22Rv1 (cell line): ENCODE measurements at regions not wholly inside any gene's neighbourhood (a gene's known extent, or its start where the extent isn't known, plus 50 kb on each side); places are given as distances from the start of the nearest gene placed in this dataset.

Source experiments
- CTCF ChIP-seq: fragments of 450-650 bp; IDR thresholded peaks from 2 replicates; pipeline ENCODE4 v1.5.1; 2017; ENCODE audit warnings: mild to moderate bottlenecking
- ZFX ChIP-seq: fragments of 450-650 bp; IDR thresholded peaks from 2 replicates; pipeline ENCODE4 v1.6.1; 2017; ENCODE audit warnings: antibody characterized with exemption, borderline replicate concordance

GRCh38 chr16:63130942-63131341 is 1094.7 kb upstream of the CDH8 start:
- no peak for TF ChIP-seq CTCF
- no peak for TF ChIP-seq ZFX
